Liver (tissue), 8 donors: ENCODE measurements at regions not wholly inside any gene's neighbourhood (a gene's known extent, or its start where the extent isn't known, plus 50 kb on each side); places are given as distances from the start of the nearest gene placed in this dataset.

Experiments used
- DNase-seq: peaks from one replicate; pipeline ENCODE4 v3.0.0-alpha.2; 2017; ENCODE audit warnings: low spot score
- H3K27ac ChIP-seq, 2 donors: one replicate each; pipeline ENCODE4 v1.7.0; 2013; ENCODE audit warnings: inconsistent platforms in 2 of 2, low read length in 2 of 2, control low read depth in 1 of 2, low read depth in 1 of 2, mild to moderate bottlenecking in 1 of 2
- H3K27me3 ChIP-seq, 4 donors: one replicate each; pipeline versions ENCODE4 v1.6.1 to v1.7.0; 2013; ENCODE audit warnings: low read length in 3 of 4, inconsistent platforms in 1 of 4, mild to moderate bottlenecking in 1 of 4, moderate library complexity in 1 of 4; ENCODE audit not compliant: control insufficient read depth in 4 of 4, insufficient read depth in 4 of 4
- H3K36me3 ChIP-seq, 4 donors: one replicate each; pipeline versions ENCODE4 v1.6.1 to v1.7.0; 2013; ENCODE audit warnings: low read length in 3 of 4, mild to moderate bottlenecking in 3 of 4, low read depth in 1 of 4, moderate library complexity in 1 of 4; ENCODE audit not compliant: control insufficient read depth in 4 of 4, insufficient read depth in 3 of 4
- H3K4me1 ChIP-seq, 4 donors: one replicate each; pipeline versions ENCODE4 v1.6.1 to v1.7.0; 2013; ENCODE audit warnings: low read length in 3 of 4, mild to moderate bottlenecking in 3 of 4, moderate library complexity in 1 of 4; ENCODE audit not compliant: control insufficient read depth in 4 of 4, insufficient read depth in 4 of 4
- H3K4me3 ChIP-seq, 3 donors: one replicate each; pipeline versions ENCODE4 v1.6.1 to v1.7.0; 2013; ENCODE audit warnings: low read length in 3 of 3, control low read depth in 1 of 3, low read depth in 1 of 3, mild to moderate bottlenecking in 1 of 3
- H3K9ac ChIP-seq, 2 donors: one replicate each; pipeline ENCODE4 v1.7.0; 2013; ENCODE audit warnings: low read length in 2 of 2, mild to moderate bottlenecking in 2 of 2, moderate library complexity in 2 of 2, control low read depth in 1 of 2, low read depth in 1 of 2
- H3K9me3 ChIP-seq, 4 donors: one replicate each; pipeline versions ENCODE4 v1.6.1 to v1.7.0; 2013; ENCODE audit warnings: low read length in 3 of 4; ENCODE audit not compliant: control insufficient read depth in 4 of 4
- CTCF ChIP-seq: fragments of 150-350 bp; IDR thresholded peaks from 2 replicates; pipeline ENCODE4 v1.5.1; 2017; ENCODE audit warnings: improper control_type of control experiment, low read depth, low read length; ENCODE audit not compliant: missing input control
- EGR1 ChIP-seq, 2 donors: IDR thresholded peaks; 2 replicates each; pipeline ENCODE4 v1.6.1; 2016 to 2018; ENCODE audit warnings: antibody characterized with exemption in 2 of 2, low read depth in 2 of 2
- FOXA1 ChIP-seq: IDR thresholded peaks from 2 replicates; pipeline ENCODE4 v1.6.1; 2016; ENCODE audit warnings: antibody characterized with exemption
- FOXA2 ChIP-seq: IDR thresholded peaks from 2 replicates; pipeline ENCODE4 v1.6.1; 2016; ENCODE audit warnings: antibody characterized with exemption
- HNF4A ChIP-seq, 2 donors: conservative IDR thresholded peaks; 2 replicates each; pipeline ENCODE4 v1.6.1; 2016; ENCODE audit warnings: antibody characterized with exemption in 2 of 2, mild to moderate bottlenecking in 2 of 2
- HNF4G ChIP-seq: IDR thresholded peaks from 2 replicates; pipeline ENCODE4 v1.6.1; 2016; ENCODE audit warnings: antibody characterized with exemption
- JUND ChIP-seq, 2 donors: IDR thresholded peaks; 2 replicates each; pipeline ENCODE4 v1.6.1; 2016; ENCODE audit warnings: antibody characterized with exemption in 2 of 2
- RAD21 ChIP-seq, 2 donors: IDR thresholded peaks; 2 replicates each; pipeline ENCODE4 v1.6.1; 2016; ENCODE audit warnings: antibody characterized with exemption in 2 of 2, mild to moderate bottlenecking in 2 of 2
- RXRA ChIP-seq, 2 donors: IDR thresholded peaks; 2 replicates each; pipeline ENCODE4 v1.6.1; 2017 to 2018; ENCODE audit warnings: antibody characterized with exemption in 2 of 2, mild to moderate bottlenecking in 1 of 2
- SP1 ChIP-seq: IDR thresholded peaks from 2 replicates; pipeline ENCODE4 v1.6.1; 2018; ENCODE audit warnings: antibody characterized with exemption, mild to moderate bottlenecking
- TAF1 ChIP-seq: conservative IDR thresholded peaks from 2 replicates; pipeline ENCODE4 v1.6.1; 2016; ENCODE audit warnings: antibody characterized with exemption, mild to moderate bottlenecking
- YY1 ChIP-seq: IDR thresholded peaks from 2 replicates; pipeline ENCODE4 v1.6.1; 2016; ENCODE audit warnings: antibody characterized with exemption, mild to moderate bottlenecking
- ZBTB33 ChIP-seq: IDR thresholded peaks from 2 replicates; pipeline ENCODE4 v1.6.1; 2016; ENCODE audit warnings: antibody characterized with exemption
- WGBS: extraction: QIAGEN DNeasy Blood & Tissue Kit; methylation state at CpG from one replicate; pipeline ENCODE4 v1.1.7; 2013; 5-methylcytosine and 5-hydroxymethylcytosine counted together
- donor health status: healthy.
- donor health status: healthy.
- donor health status: healthy.
- donor health status: healthy.
- donor health status: healthy.

- Histone ChIP-seq H3K9me3 (no peaks in the 10 kb centered on the region), H3K27ac (no peak overlapping the region), H3K4me1 (no peaks in the 10 kb centered on the region), H3K27me3 (no peaks in the 10 kb centered on the region), H3K4me3 (no peak overlapping the region), H3K9ac (no peak overlapping the region), H3K36me3 (no peaks in the 10 kb centered on the region)
- TF ChIP-seq FOXA1 = no peak
- no peak for TF ChIP-seq EGR1 (IDR thresholded peaks at IDR 0.05; ENCODE audit: low read depth in 2 of 2)
- TF ChIP-seq YY1 = no peak
- TF ChIP-seq SP1 = no peak
- no peak for TF ChIP-seq FOXA2
- no peak for TF ChIP-seq HNF4G
- TF ChIP-seq CTCF = no peak
- no peak for TF ChIP-seq RXRA (IDR thresholded peaks at IDR 0.05)
- no peak for TF ChIP-seq HNF4A (conservative IDR thresholded peaks at IDR 0.05)
- 74% methylated on average over 1 of the region's 1 CpG for WGBS
- DNase-seq = no peak
Measured at GRCh38 chrX:100479329-100479728, 69.3 kb upstream of the PCDH19 start.

GRCh38 chrX:100478714-100479306, 68.7 kb upstream of the PCDH19 start:
- no peaks in the 10 kb centered on the region for H3K4me1 ChIP-seq
- no peaks in the 10 kb centered on the region for H3K9me3 ChIP-seq
- no peaks in the 10 kb centered on the region for H3K27me3 ChIP-seq
- 91% methylated on average over 1 of the region's 1 CpG for WGBS
- H3K36me3 ChIP-seq = no peaks in the 10 kb centered on the region
- TF ChIP-seq TAF1 (no peak), RXRA (IDR thresholded peaks at IDR 0.05) (no peak), RAD21 (IDR thresholded peaks at IDR 0.05) (no peak)
- DNase-seq = no peak
- no peak overlapping the region for H3K4me3 ChIP-seq
- no peak overlapping the region for H3K9ac ChIP-seq
- no peak overlapping the region for H3K27ac ChIP-seq

GRCh38 chrX:100477958-100478357, 67.9 kb upstream of the PCDH19 start:
- H3K36me3 ChIP-seq = no peaks in the 10 kb centered on the region
- H3K4me3 ChIP-seq = no peak overlapping the region
- 65% methylated on average over 4 of the region's 4 CpGs for whole genome bisulfite sequencing
- H3K9me3 ChIP-seq = no peaks in the 10 kb centered on the region
- no peak overlapping the region for H3K27ac ChIP-seq
- H3K4me1 ChIP-seq = no peaks in the 10 kb centered on the region
- H3K27me3 ChIP-seq = no peaks in the 10 kb centered on the region
- no peak for TF ChIP-seq ZBTB33
- TF ChIP-seq TAF1 = no peak
- no peak for TF ChIP-seq YY1
- no peak for TF ChIP-seq FOXA2
- TF ChIP-seq JUND (IDR thresholded peaks at IDR 0.05) = no peak
- no peak for TF ChIP-seq CTCF
- no peak for DNase-seq
- no peak overlapping the region for H3K9ac ChIP-seq
